HG02798 (cell line): ENCODE measurements at regions not wholly inside any gene's neighbourhood (a gene's known extent, or its start where the extent isn't known, plus 50 kb on each side); places are given as distances from the start of the nearest gene placed in this dataset.

Source experiments
- ATAC-seq: cut with Tn5 transposase; IDR thresholded peaks from one replicate; pipeline ENCODE4 v1.9.1; 2021; ENCODE audit warnings: mild to moderate bottlenecking; ENCODE audit not compliant: unreplicated experiment, poor library complexity

GRCh38 chr1:73775896-73776295 lies 422.1 kb downstream of the LRRIQ3 start:
- ATAC-seq, result no peak

GRCh38 chr1:73772941-73773340 lies 425.0 kb downstream of the LRRIQ3 start:
- ATAC-seq, result no peak

- ATAC-seq, result no peak
Measured at GRCh38 chr1:73771396-73771795, 426.6 kb downstream of the LRRIQ3 start.

DNA sequence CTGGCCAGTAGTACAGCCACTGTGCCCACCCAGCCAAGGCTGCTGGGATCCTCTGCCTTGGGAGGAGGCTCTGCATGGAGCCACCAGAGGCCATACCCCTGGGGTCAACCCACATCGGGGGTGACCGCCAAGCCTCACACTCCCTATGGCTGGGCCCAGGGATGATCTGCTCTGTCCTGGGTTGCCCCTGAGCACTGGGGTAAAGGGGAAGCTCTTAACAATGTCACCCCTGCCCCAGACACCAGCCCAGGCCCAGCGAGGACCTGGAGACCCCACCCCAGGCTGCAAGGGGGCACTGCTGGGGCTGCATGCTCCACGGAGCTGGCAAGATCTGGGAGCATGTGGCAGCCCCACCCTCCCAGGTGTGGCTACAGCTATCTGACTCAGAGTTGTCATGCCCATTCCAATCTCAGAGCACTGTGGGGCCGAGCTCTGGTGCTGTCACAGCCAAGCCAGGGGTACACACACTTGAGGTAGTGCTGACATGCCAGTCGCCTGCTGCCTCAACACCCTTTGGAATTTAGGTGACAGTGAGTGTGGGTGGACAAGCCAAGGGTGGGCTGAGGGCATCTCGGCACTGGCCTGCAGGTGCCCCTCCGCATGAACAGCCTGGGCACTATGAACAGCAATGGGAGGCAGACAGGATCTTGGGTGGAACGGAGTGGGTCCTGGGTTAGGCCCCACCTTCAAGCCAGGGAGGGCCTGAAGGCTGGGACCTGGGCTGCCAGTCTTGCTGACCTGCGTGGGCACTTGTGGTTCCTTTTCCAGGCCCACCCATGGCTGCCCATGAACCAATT lies 427.7 kb downstream of the LRRIQ3 start:
- ATAC-seq, result no peak

DNA sequence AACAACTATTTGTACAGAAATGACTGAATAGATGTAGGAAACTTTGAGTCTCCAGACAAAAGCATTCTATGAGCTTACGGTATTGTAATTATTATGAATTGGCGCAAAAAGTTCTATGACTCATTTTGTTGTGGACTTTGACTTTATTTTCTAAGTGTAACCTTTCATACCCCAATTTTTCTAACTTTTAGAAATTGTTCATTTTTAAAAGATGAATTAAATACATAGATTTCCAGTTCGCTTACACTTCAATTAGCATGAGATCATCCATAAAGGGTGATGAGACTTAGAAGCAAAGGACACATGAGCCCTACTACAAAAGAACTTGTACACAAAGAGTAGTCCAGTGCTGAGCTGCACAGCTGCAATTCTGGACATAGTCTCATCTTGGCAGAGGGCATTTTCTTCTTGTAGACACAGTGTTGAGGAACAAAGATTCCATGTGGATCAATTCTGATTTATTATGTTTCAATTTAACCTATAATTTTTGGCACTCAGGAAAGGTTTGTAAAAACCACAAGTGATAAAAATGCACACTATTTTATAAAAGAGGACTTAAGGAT lies 431.1 kb downstream of the LRRIQ3 start:
- no peak for ATAC-seq

GRCh38 chr1:73765551-73766233 lies 432.3 kb downstream of the LRRIQ3 start:
- ATAC-seq, result no peak

- ATAC-seq, result no peak
Measured at GRCh38 chr1:73761559-73761958, 436.4 kb downstream of the LRRIQ3 start.

- ATAC-seq, result no peak
Measured at GRCh38 chr1:73759011-73759410, 439.0 kb downstream of the LRRIQ3 start.

DNA sequence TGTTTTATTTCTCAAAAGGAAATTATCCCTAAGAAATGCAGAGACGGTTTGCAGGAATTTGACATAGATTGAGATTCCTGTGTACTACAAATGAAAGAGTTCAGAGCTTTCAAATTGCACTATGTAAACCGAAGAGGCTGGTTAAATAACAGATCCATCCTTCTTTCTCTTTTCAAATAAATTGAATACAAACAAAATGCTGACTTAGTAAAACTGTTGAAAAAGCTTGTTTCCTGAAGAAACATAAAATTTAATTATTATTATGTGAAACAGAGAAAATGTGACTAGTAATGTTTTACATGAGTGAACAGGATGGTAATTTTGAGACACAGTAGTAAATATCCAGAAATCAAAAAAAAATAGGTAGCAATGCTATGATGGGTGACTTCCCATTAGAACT lies 441.2 kb downstream of the LRRIQ3 start:
- ATAC-seq, result no peak

- no peak for ATAC-seq
Measured at GRCh38 chr1:73755649-73756048, 442.3 kb downstream of the LRRIQ3 start.

- no peak for ATAC-seq
Measured at GRCh38 chr1:73749996-73750395, 448.0 kb downstream of the LRRIQ3 start.

- ATAC-seq, result no peak
Measured at GRCh38 chr1:73744985-73745384, 453.0 kb downstream of the LRRIQ3 start.

- no peak for ATAC-seq
Measured at GRCh38 chr1:73736125-73736524, 461.9 kb downstream of the LRRIQ3 start.

DNA sequence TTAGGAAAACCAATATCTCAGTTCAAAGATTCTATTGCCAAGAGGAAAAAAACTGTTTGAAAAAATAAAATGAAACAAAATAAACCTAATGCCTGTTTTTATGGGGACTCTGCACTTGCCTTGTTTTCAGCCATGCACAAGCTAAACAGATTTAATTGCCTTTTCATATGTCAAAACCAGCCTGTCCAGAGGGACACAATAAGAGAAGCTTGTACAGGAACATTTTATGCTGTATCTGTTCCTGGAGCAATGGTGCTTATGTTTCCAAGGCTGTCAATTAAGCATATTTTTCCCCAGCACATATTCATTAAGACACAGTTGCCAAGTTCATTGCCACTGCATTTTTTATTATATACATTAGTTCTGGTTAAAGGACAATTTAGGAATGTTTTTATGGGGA lies 470.9 kb downstream of the LRRIQ3 start:
- ATAC-seq, result no peak

GRCh38 chr1:73722055-73722454 lies 475.9 kb downstream of the LRRIQ3 start:
- ATAC-seq, result no peak

DNA sequence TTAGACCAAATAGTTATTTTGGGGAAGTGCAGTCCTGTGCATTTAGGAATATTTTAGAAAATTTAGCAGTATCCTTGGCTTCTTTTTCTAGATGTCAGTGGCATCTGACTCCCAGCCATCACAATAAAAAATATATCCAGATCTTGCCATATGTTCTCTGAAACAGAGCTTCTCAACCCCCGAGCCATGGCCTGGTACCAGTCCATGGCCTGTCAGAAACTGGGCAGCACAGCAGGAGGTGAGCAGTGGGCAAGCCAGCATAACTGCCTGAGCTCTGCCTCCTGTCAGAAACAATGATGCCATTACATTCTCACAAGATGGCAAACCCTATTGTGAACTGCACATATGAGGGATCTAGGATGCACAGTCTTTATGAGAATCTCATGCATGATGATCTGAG lies 480.0 kb downstream of the LRRIQ3 start:
- no peak for ATAC-seq

- no peak for ATAC-seq
Measured at GRCh38 chr1:73711089-73711488, 486.9 kb downstream of the LRRIQ3 start.

- no peak for ATAC-seq
Measured at GRCh38 chr1:73701826-73702225, 496.1 kb downstream of the LRRIQ3 start.

GRCh38 chr1:73676186-73676585 lies 521.8 kb downstream of the LRRIQ3 start:
- ATAC-seq, result no peak

DNA sequence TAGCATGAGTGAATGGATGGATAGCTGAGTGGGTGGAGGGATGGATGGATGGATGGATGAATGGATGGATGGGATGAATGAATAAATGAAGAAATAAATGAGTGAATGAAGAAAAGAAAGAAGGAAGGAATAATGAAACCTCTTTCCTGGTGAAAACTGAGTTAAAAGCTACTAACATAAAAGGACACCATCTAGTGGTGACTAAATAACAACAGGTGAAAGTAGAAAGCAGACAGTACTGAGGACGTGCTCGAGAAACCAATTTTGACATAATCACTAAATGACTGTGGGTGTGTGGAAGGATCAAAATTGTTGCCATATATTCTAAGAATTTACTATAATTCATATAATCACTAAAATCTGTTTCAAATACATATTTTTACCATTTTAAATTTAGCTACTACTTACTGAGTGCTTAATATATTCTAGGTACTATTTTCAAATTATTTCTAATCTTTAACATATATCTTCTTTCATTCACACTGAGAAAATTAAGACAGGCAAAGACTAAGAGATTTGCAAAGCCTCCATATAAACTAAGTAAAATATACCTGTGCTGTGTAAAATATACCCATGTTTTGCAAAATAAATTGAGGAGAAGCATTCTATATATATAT lies 522.9 kb downstream of the LRRIQ3 start:
- ATAC-seq, result peak; percentile 62

GRCh38 chr1:73673971-73674370 lies 524.0 kb downstream of the LRRIQ3 start:
- ATAC-seq, result no peak
